Psoas muscle (tissue), 7 donors: ENCODE measurements at regions not wholly inside any gene's neighbourhood (a gene's known extent, or its start where the extent isn't known, plus 50 kb on each side); places are given as distances from the start of the nearest gene placed in this dataset.

Experiments used
- ATAC-seq, 4 donors: fragments of 200-7000 bp; cut with Tn5 transposase; one replicate each; pipeline ENCODE4 v1.9.1; 2020; ENCODE audit warnings: moderate library complexity in 3 of 4, mild to moderate bottlenecking in 2 of 4
- DNase-seq, 2 donors: peaks; one replicate each; pipeline ENCODE4 v3.0.0-alpha.2; 2020
- H3K27ac ChIP-seq: fragments of 200-600 bp; one replicate; pipeline ENCODE4 v1.8.0; 2022
- H3K27me3 ChIP-seq, 3 donors: fragments of 200-600 bp in 1 of 3; one replicate each; pipeline versions ENCODE4 v1.6.1 to v1.8.0; 2013 to 2022; ENCODE audit warnings: low read length in 2 of 3, mild to moderate bottlenecking in 2 of 3, moderate library complexity in 1 of 3; ENCODE audit not compliant: insufficient read depth in 3 of 3
- H3K36me3 ChIP-seq, 2 donors: fragments of 200-600 bp in 1 of 2; one replicate each; pipeline versions ENCODE4 v1.6.1 to v1.8.0; 2013 to 2022; ENCODE audit warnings: low read depth in 1 of 2, mild to moderate bottlenecking in 1 of 2, moderate library complexity in 1 of 2; ENCODE audit not compliant: insufficient read depth in 1 of 2
- H3K4me1 ChIP-seq: fragments of 200-600 bp; one replicate; pipeline ENCODE4 v1.8.0; 2022
- H3K4me3 ChIP-seq: fragments of 200-600 bp; one replicate; pipeline ENCODE4 v1.8.0; 2022; ENCODE audit warnings: mild to moderate bottlenecking
- H3K9me3 ChIP-seq: fragments of 200-600 bp; one replicate; pipeline ENCODE4 v1.8.0; 2022
- CTCF ChIP-seq: fragments of 200-600 bp; IDR thresholded peaks from one replicate; pipeline ENCODE4 v1.8.0; 2022; ENCODE audit warnings: antibody characterized with exemption
- WGBS, 3 donors: extraction: QIAGEN DNeasy Blood & Tissue Kit; methylation state at CpG; one replicate each; pipeline versions ENCODE4 v1.1.6 to v1.1.7; 2013; 5-methylcytosine and 5-hydroxymethylcytosine counted together
- intact Hi-C, 2 donors: fragments of 100-400 bp; cut with DNase I; formaldehyde crosslinking; loops; one replicate each; pipeline versions ENCODE4 v1.11.0 to v1.14.2; 2022
- donor health status: healthy with polysubstance abuse.
- donor health status: DM: no; HTN: no; CAD: no; lungs with moderate emphysema.
- donor health status: Bipolar disorder and iron deficiency.
- donor health status: healthy.
- donor health status: DM: yes; HTN: yes; CAD: no.
- donor health status: DM: no; HTN: no; CAD: no.
- donor health status: DM: yes; HTN: yes; CAD: no.

DNA sequence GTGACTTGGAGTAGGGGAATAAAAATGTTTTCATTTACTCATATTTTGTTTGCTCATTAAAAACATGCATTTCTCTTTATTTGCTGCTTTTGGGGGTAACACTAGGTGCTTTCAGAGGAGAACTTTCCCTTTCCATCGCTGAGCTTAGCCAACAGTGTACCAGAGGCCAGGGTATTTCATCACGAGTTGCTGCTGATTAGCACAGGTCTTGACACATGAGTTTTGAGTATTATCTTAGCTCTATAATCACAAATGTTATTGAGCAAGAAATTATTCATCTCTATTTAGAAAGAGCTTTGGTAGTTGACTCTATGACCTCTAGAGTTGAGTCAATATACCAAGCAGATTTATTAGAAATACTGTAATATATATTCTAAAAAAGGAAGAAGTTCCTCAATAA lies 375.9 kb downstream of the NXPH1 start:
- 56 to 72% (median 67%) methylated on average over 2 of the region's 2 CpGs for whole genome bisulfite sequencing, 3 donors
- DNase-seq = no peak
- no peak for ATAC-seq

DNA sequence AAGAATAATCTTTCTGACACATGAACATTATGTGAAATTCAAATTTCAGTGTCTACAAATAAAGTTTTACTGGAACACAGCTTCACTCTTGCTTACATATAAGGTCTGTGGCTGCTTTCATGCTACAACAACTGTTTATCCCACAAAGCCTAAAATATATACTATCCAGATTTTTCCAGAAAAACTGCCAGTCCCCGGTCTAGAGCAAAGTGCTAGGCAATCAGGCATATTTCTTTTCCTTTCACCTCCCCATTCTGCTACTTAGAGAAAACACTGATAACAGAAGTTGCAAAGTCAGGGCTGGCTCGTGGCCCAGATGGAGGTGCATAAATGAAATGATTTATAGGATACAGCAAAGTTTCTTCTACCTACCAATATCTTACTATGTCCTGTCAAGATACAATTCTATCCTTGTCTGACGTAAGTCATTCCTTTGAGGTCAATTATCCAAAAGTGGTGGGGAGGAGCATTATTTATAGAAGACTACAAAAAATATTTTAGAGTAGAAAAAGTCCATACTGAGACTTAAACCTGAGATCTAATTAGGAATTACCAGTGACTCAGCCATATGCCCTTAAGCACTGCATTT lies 384.1 kb downstream of the NXPH1 start:
- Histone ChIP-seq H3K9me3 (no peaks in the 10 kb centered on the region), H3K36me3 (no peaks in the 10 kb centered on the region), H3K4me3 (no peak overlapping the region), H3K4me1 (no peaks in the 10 kb centered on the region), H3K27me3 (no peaks in the 10 kb centered on the region), H3K27ac (no peak overlapping the region)
- 54 to 61% (median 55%) methylated on average over 3 of the region's 3 CpGs for WGBS, 3 donors
- TF ChIP-seq CTCF = no peak
- DNase-seq (no peak), ATAC-seq (no peak)
- intact Hi-C loops = no loop called here

More for the DNA sequence above, 375.9 kb downstream of the NXPH1 start:
- H3K4me1 ChIP-seq = no peaks in the 10 kb centered on the region
- intact Hi-C loops = no loop called here
- no peak for TF ChIP-seq CTCF
- H3K36me3 ChIP-seq = no peaks in the 10 kb centered on the region
- H3K27me3 ChIP-seq = no peaks in the 10 kb centered on the region
- H3K9me3 ChIP-seq = no peaks in the 10 kb centered on the region
- no peak overlapping the region for H3K27ac ChIP-seq
- H3K4me3 ChIP-seq = no peak overlapping the region

DNA sequence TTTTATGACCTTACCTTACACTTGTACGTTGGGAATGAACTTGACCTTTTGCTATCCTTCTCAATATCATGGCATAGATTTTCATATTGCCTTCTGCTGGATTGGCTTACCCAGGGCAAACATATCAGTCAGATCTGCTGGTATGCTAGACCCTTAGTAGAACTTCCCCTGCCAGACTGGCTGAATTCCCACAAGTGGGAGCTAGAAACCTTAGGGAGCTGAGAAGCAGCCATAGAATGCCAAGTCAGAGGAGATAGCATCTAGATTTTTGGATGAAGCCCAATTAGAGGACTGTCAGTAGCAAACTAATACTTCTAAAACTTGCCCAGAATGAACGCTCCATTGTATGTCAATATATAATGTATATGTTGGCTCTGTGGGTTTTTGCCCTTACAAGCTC lies 385.0 kb downstream of the NXPH1 start:
- H3K27ac ChIP-seq = no peak overlapping the region
- whole genome bisulfite sequencing, 3 donors = 78 to 79% (median 79%) methylated on average over 2 of the region's 2 CpGs
- ATAC-seq = no peak
- no peaks in the 10 kb centered on the region for H3K9me3 ChIP-seq
- H3K4me1 ChIP-seq = no peaks in the 10 kb centered on the region
- no peaks in the 10 kb centered on the region for H3K27me3 ChIP-seq
- intact Hi-C loops = no loop called here
- TF ChIP-seq CTCF = no peak
- no peak overlapping the region for H3K4me3 ChIP-seq
- no peaks in the 10 kb centered on the region for H3K36me3 ChIP-seq
- DNase-seq = no peak

DNA sequence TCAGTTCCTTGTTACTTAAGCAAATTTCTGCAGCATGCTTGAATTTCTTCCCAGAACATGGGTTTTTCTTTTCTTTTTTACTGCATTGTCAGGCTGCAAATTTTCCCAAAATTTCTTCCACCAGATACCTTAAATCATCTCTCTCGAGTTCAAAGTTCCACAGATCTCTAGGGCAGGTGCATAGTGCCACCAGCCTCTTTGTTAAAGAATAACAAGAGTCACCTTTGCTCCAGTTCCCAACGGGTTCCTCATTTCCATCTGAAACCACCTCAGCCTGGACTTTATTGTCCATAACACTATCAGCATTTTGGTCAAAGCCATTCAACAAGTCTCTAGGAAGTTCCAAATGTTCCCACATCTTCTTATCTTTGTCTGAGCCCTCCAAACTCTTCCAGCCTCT lies 389.2 kb downstream of the NXPH1 start:
- Histone ChIP-seq H3K9me3 (no peaks in the 10 kb centered on the region), H3K27ac (no peak overlapping the region), H3K4me3 (no peak overlapping the region), H3K36me3 (no peaks in the 10 kb centered on the region), H3K4me1 (no peaks in the 10 kb centered on the region), H3K27me3 (no peaks in the 10 kb centered on the region)
- ATAC-seq (no peak), DNase-seq (no peak)
- intact Hi-C loops = no loop called here
- TF ChIP-seq CTCF = no peak
- WGBS, 3 donors = 59 to 73% (median 63%) methylated on average over 2 of the region's 2 CpGs

GRCh38 chr7:8823486-8823885 lies 390.1 kb downstream of the NXPH1 start:
- H3K4me3 ChIP-seq = no peak overlapping the region
- intact Hi-C loops = no loop called here
- no peak overlapping the region for H3K27ac ChIP-seq
- no peak for DNase-seq
- no peaks in the 10 kb centered on the region for H3K36me3 ChIP-seq
- 74 to 78% (median 76%) methylated on average over 2 of the region's 2 CpGs for WGBS, 3 donors
- no peak for ATAC-seq
- H3K4me1 ChIP-seq = no peaks in the 10 kb centered on the region
- no peaks in the 10 kb centered on the region for H3K27me3 ChIP-seq
- no peak for TF ChIP-seq CTCF
- no peaks in the 10 kb centered on the region for H3K9me3 ChIP-seq
